Liver (tissue), 8 donors: ENCODE measurements at regions not wholly inside any gene's neighbourhood (a gene's known extent, or its start where the extent isn't known, plus 50 kb on each side); places are given as distances from the start of the nearest gene placed in this dataset.
A peak's percentile ranks its signal among the peaks of the same experiment; 100 is the strongest.

Experiments used
- DNase-seq: peaks from one replicate; pipeline ENCODE4 v3.0.0-alpha.2; 2017; ENCODE audit warnings: low spot score
- H3K27ac ChIP-seq, 2 donors: one replicate each; pipeline ENCODE4 v1.7.0; 2013; ENCODE audit warnings: inconsistent platforms in 2 of 2, low read length in 2 of 2, control low read depth in 1 of 2, low read depth in 1 of 2, mild to moderate bottlenecking in 1 of 2
- H3K27me3 ChIP-seq, 4 donors: one replicate each; pipeline versions ENCODE4 v1.6.1 to v1.7.0; 2013; ENCODE audit warnings: low read length in 3 of 4, inconsistent platforms in 1 of 4, mild to moderate bottlenecking in 1 of 4, moderate library complexity in 1 of 4; ENCODE audit not compliant: control insufficient read depth in 4 of 4, insufficient read depth in 4 of 4
- H3K36me3 ChIP-seq, 4 donors: one replicate each; pipeline versions ENCODE4 v1.6.1 to v1.7.0; 2013; ENCODE audit warnings: low read length in 3 of 4, mild to moderate bottlenecking in 3 of 4, low read depth in 1 of 4, moderate library complexity in 1 of 4; ENCODE audit not compliant: control insufficient read depth in 4 of 4, insufficient read depth in 3 of 4
- H3K4me1 ChIP-seq, 4 donors: one replicate each; pipeline versions ENCODE4 v1.6.1 to v1.7.0; 2013; ENCODE audit warnings: low read length in 3 of 4, mild to moderate bottlenecking in 3 of 4, moderate library complexity in 1 of 4; ENCODE audit not compliant: control insufficient read depth in 4 of 4, insufficient read depth in 4 of 4
- H3K4me3 ChIP-seq, 3 donors: one replicate each; pipeline versions ENCODE4 v1.6.1 to v1.7.0; 2013; ENCODE audit warnings: low read length in 3 of 3, control low read depth in 1 of 3, low read depth in 1 of 3, mild to moderate bottlenecking in 1 of 3
- H3K9ac ChIP-seq, 2 donors: one replicate each; pipeline ENCODE4 v1.7.0; 2013; ENCODE audit warnings: low read length in 2 of 2, mild to moderate bottlenecking in 2 of 2, moderate library complexity in 2 of 2, control low read depth in 1 of 2, low read depth in 1 of 2
- H3K9me3 ChIP-seq, 4 donors: one replicate each; pipeline versions ENCODE4 v1.6.1 to v1.7.0; 2013; ENCODE audit warnings: low read length in 3 of 4; ENCODE audit not compliant: control insufficient read depth in 4 of 4
- EGR1 ChIP-seq, 2 donors: IDR thresholded peaks; 2 replicates each; pipeline ENCODE4 v1.6.1; 2016 to 2018; ENCODE audit warnings: antibody characterized with exemption in 2 of 2, low read depth in 2 of 2
- FOXA1 ChIP-seq: IDR thresholded peaks from 2 replicates; pipeline ENCODE4 v1.6.1; 2016; ENCODE audit warnings: antibody characterized with exemption
- FOXA2 ChIP-seq: IDR thresholded peaks from 2 replicates; pipeline ENCODE4 v1.6.1; 2016; ENCODE audit warnings: antibody characterized with exemption
- GABPA ChIP-seq, 2 donors: IDR thresholded peaks in 1 of 2; conservative IDR thresholded peaks in 1 of 2; 2 replicates each; pipeline ENCODE4 v1.6.1; 2016; ENCODE audit warnings: antibody characterized with exemption in 2 of 2, mild to moderate bottlenecking in 1 of 2, moderate library complexity in 1 of 2
- HNF4A ChIP-seq, 2 donors: conservative IDR thresholded peaks; 2 replicates each; pipeline ENCODE4 v1.6.1; 2016; ENCODE audit warnings: antibody characterized with exemption in 2 of 2, mild to moderate bottlenecking in 2 of 2
- HNF4G ChIP-seq: IDR thresholded peaks from 2 replicates; pipeline ENCODE4 v1.6.1; 2016; ENCODE audit warnings: antibody characterized with exemption
- JUND ChIP-seq, 2 donors: IDR thresholded peaks; 2 replicates each; pipeline ENCODE4 v1.6.1; 2016; ENCODE audit warnings: antibody characterized with exemption in 2 of 2
- NR2F2 ChIP-seq: IDR thresholded peaks from 2 replicates; pipeline ENCODE4 v1.6.1; 2016; ENCODE audit warnings: antibody characterized with exemption
- RAD21 ChIP-seq, 2 donors: IDR thresholded peaks; 2 replicates each; pipeline ENCODE4 v1.6.1; 2016; ENCODE audit warnings: antibody characterized with exemption in 2 of 2, mild to moderate bottlenecking in 2 of 2
- RXRA ChIP-seq, 2 donors: IDR thresholded peaks; 2 replicates each; pipeline ENCODE4 v1.6.1; 2017 to 2018; ENCODE audit warnings: antibody characterized with exemption in 2 of 2, mild to moderate bottlenecking in 1 of 2
- SP1 ChIP-seq: IDR thresholded peaks from 2 replicates; pipeline ENCODE4 v1.6.1; 2018; ENCODE audit warnings: antibody characterized with exemption, mild to moderate bottlenecking
- TAF1 ChIP-seq: conservative IDR thresholded peaks from 2 replicates; pipeline ENCODE4 v1.6.1; 2016; ENCODE audit warnings: antibody characterized with exemption, mild to moderate bottlenecking
- YY1 ChIP-seq: IDR thresholded peaks from 2 replicates; pipeline ENCODE4 v1.6.1; 2016; ENCODE audit warnings: antibody characterized with exemption, mild to moderate bottlenecking
- WGBS: extraction: QIAGEN DNeasy Blood & Tissue Kit; methylation state at CpG from one replicate; pipeline ENCODE4 v1.1.7; 2013; 5-methylcytosine and 5-hydroxymethylcytosine counted together
- TF ChIP-seq, protein P1 (sequence below): IDR thresholded peaks from 2 replicates; pipeline ENCODE4 v1.6.1; 2016; ENCODE audit warnings: antibody characterized with exemption, mild to moderate bottlenecking
- TF ChIP-seq, protein P2 (sequence below): IDR thresholded peaks from 2 replicates; pipeline ENCODE4 v1.6.1; 2016; ENCODE audit warnings: antibody characterized with exemption
- TF ChIP-seq, protein P3 (sequence below): IDR thresholded peaks from 2 replicates; pipeline ENCODE4 v1.6.1; 2016; ENCODE audit warnings: antibody characterized with exemption
- TF ChIP-seq, protein P4 (sequence below): fragments of 150-350 bp; IDR thresholded peaks from 2 replicates; pipeline ENCODE4 v1.5.1; 2017; ENCODE audit warnings: improper control_type of control experiment, low read depth, low read length; ENCODE audit not compliant: missing input control
- TF ChIP-seq, protein P5 (sequence below): IDR thresholded peaks from 2 replicates; pipeline ENCODE4 v1.6.1; 2016; ENCODE audit warnings: antibody characterized with exemption
- donor health status: healthy.
- donor health status: healthy.
- donor health status: healthy.
- donor health status: healthy.
- donor health status: healthy.

DNA sequence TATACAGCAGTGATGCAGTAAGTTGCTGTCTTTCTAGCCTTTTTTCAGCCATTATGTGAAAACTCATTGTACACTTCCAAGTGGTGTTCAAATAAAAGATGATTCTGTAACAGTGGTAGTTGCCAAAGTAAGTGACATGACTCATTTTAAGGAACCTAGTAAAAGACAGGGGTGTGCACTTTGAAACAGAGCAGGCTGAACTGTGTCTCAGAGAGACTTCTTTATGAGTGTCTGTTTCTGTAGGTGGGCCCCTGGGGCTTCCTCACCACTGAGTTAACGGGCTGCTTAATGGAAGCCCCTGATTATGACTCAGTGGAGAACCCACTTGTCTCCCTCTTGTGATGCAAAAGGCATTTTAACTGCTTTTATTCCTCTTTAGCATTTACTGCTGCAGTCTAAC lies 147.3 kb downstream of the PCTP start:
- Histone ChIP-seq H3K27me3 (no peaks in the 10 kb centered on the region), H3K9me3 (no peaks in the 10 kb centered on the region), H3K36me3 (no peaks in the 10 kb centered on the region), H3K27ac (peak overlapping the region; percentile 70 to 80), H3K4me1 (peaks cover 2 to 32% (median 22%) of the 10 kb centered on the region in 4 donors), H3K4me3 (no peak overlapping the region), H3K9ac (no peak overlapping the region)
- TF ChIP-seq JUND (IDR thresholded peaks at IDR 0.05), result no peak
- no peak for TF ChIP-seq YY1
- TF ChIP-seq GABPA (IDR thresholded peaks at IDR 0.05 in 1 of 2, conservative IDR thresholded peaks at IDR 0.05 in 1 of 2), result no peak
- TF ChIP-seq TAF1, result no peak
- TF ChIP-seq SP1, result no peak
- TF ChIP-seq HNF4A (conservative IDR thresholded peaks at IDR 0.05), result no peak
- TF ChIP-seq, protein P1, sequence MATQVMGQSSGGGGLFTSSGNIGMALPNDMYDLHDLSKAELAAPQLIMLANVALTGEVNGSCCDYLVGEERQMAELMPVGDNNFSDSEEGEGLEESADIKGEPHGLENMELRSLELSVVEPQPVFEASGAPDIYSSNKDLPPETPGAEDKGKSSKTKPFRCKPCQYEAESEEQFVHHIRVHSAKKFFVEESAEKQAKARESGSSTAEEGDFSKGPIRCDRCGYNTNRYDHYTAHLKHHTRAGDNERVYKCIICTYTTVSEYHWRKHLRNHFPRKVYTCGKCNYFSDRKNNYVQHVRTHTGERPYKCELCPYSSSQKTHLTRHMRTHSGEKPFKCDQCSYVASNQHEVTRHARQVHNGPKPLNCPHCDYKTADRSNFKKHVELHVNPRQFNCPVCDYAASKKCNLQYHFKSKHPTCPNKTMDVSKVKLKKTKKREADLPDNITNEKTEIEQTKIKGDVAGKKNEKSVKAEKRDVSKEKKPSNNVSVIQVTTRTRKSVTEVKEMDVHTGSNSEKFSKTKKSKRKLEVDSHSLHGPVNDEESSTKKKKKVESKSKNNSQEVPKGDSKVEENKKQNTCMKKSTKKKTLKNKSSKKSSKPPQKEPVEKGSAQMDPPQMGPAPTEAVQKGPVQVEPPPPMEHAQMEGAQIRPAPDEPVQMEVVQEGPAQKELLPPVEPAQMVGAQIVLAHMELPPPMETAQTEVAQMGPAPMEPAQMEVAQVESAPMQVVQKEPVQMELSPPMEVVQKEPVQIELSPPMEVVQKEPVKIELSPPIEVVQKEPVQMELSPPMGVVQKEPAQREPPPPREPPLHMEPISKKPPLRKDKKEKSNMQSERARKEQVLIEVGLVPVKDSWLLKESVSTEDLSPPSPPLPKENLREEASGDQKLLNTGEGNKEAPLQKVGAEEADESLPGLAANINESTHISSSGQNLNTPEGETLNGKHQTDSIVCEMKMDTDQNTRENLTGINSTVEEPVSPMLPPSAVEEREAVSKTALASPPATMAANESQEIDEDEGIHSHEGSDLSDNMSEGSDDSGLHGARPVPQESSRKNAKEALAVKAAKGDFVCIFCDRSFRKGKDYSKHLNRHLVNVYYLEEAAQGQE, result no peak
- TF ChIP-seq, protein P2, sequence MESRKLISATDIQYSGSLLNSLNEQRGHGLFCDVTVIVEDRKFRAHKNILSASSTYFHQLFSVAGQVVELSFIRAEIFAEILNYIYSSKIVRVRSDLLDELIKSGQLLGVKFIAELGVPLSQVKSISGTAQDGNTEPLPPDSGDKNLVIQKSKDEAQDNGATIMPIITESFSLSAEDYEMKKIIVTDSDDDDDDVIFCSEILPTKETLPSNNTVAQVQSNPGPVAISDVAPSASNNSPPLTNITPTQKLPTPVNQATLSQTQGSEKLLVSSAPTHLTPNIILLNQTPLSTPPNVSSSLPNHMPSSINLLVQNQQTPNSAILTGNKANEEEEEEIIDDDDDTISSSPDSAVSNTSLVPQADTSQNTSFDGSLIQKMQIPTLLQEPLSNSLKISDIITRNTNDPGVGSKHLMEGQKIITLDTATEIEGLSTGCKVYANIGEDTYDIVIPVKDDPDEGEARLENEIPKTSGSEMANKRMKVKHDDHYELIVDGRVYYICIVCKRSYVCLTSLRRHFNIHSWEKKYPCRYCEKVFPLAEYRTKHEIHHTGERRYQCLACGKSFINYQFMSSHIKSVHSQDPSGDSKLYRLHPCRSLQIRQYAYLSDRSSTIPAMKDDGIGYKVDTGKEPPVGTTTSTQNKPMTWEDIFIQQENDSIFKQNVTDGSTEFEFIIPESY, result no peak
- TF ChIP-seq, protein P3, sequence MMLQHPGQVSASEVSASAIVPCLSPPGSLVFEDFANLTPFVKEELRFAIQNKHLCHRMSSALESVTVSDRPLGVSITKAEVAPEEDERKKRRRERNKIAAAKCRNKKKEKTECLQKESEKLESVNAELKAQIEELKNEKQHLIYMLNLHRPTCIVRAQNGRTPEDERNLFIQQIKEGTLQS, result no peak
- no peak for TF ChIP-seq RAD21 (IDR thresholded peaks at IDR 0.05)
- 87% methylated on average over 1 of the region's 1 CpG for WGBS
- DNase-seq, result no peak

DNA sequence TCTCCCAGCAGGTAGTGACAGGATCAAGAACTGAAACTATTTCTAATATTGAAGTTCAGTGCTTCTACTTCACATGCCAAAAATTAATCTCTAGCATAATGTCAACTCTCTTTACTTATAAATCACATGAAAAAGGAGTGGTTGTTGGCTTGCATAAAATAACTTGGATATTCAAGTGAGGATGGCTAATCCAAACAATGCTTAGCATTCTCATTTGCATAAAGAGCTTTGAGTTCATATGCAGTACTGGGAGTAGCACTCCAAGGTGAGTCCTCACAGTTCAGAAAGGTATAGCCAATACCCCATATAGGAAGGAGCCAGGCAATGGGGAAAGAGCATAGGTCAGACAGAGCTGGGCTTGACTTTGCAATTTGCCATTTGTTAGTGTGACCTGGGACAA lies 149.3 kb downstream of the PCTP start:
- H3K4me1 ChIP-seq, result peaks cover 2 to 41% (median 25%) of the 10 kb centered on the region in 4 donors
- no peaks in the 10 kb centered on the region for H3K36me3 ChIP-seq
- no peaks in the 10 kb centered on the region for H3K9me3 ChIP-seq
- TF ChIP-seq JUND (IDR thresholded peaks at IDR 0.05), result no peak
- TF ChIP-seq FOXA1, result no peak
- TF ChIP-seq YY1, result no peak
- TF ChIP-seq, protein P4, sequence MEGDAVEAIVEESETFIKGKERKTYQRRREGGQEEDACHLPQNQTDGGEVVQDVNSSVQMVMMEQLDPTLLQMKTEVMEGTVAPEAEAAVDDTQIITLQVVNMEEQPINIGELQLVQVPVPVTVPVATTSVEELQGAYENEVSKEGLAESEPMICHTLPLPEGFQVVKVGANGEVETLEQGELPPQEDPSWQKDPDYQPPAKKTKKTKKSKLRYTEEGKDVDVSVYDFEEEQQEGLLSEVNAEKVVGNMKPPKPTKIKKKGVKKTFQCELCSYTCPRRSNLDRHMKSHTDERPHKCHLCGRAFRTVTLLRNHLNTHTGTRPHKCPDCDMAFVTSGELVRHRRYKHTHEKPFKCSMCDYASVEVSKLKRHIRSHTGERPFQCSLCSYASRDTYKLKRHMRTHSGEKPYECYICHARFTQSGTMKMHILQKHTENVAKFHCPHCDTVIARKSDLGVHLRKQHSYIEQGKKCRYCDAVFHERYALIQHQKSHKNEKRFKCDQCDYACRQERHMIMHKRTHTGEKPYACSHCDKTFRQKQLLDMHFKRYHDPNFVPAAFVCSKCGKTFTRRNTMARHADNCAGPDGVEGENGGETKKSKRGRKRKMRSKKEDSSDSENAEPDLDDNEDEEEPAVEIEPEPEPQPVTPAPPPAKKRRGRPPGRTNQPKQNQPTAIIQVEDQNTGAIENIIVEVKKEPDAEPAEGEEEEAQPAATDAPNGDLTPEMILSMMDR, result no peak
- TF ChIP-seq RAD21 (IDR thresholded peaks at IDR 0.05), result no peak
- TF ChIP-seq GABPA (IDR thresholded peaks at IDR 0.05 in 1 of 2, conservative IDR thresholded peaks at IDR 0.05 in 1 of 2), result no peak
- TF ChIP-seq HNF4A (conservative IDR thresholded peaks at IDR 0.05), result no peak
- no peak for TF ChIP-seq HNF4G
- TF ChIP-seq, protein P3, result no peak
- TF ChIP-seq RXRA (IDR thresholded peaks at IDR 0.05), result no peak
- no peak for TF ChIP-seq SP1
- TF ChIP-seq, protein P2, result no peak
- TF ChIP-seq NR2F2, result no peak
- no peak for TF ChIP-seq EGR1 (IDR thresholded peaks at IDR 0.05; ENCODE audit: low read depth in 2 of 2)
- TF ChIP-seq, protein P5, sequence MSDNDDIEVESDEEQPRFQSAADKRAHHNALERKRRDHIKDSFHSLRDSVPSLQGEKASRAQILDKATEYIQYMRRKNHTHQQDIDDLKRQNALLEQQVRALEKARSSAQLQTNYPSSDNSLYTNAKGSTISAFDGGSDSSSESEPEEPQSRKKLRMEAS, result no peak
- TF ChIP-seq, protein P1, result no peak
- TF ChIP-seq FOXA2, result no peak
- no peak for TF ChIP-seq TAF1
- no peak for DNase-seq
- H3K27me3 ChIP-seq, result no peaks in the 10 kb centered on the region
- no peak overlapping the region for H3K27ac ChIP-seq
- H3K4me3 ChIP-seq, result no peak overlapping the region
- H3K9ac ChIP-seq, result no peak overlapping the region
